Ishikawa (cell line): ENCODE measurements at regions not wholly inside any gene's neighbourhood (a gene's known extent, or its start where the extent isn't known, plus 50 kb on each side); places are given as distances from the start of the nearest gene placed in this dataset.

ENCODE experiments used
- EGR1 ChIP-seq: IDR thresholded peaks from 2 replicates; pipeline ENCODE4 v1.6.1; 2012
- NFIC ChIP-seq: IDR thresholded peaks from 2 replicates; pipeline ENCODE4 v1.6.1; 2012
- RAD21 ChIP-seq: IDR thresholded peaks from 2 replicates; pipeline ENCODE4 v1.6.1; 2012; ENCODE audit warnings: low read depth
- TF ChIP-seq, protein P1 (sequence below): IDR thresholded peaks from 2 replicates; pipeline ENCODE4 v1.6.1; 2012; ENCODE audit warnings: low read depth, mild to moderate bottlenecking

DNA sequence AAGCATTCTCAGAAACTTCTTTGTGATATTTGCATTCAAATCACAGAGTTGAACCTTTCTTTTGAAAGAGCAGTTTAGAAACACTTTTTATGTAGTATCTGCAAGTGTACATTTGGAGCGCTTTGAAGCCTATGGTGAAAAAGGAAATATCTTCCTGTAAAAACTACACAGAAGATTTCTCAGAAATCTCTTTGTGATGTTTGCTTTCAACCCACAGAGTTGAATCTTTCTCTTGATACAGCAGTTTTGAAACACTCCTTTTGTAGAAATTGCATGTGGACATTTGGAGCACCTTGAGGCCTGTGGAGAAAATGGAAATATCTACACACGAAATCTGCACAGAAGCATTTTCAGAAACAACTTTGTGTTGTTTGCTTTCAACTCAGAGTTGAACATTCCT, 612.3 kb upstream of the ZNF337 start:
- TF ChIP-seq, protein P1, sequence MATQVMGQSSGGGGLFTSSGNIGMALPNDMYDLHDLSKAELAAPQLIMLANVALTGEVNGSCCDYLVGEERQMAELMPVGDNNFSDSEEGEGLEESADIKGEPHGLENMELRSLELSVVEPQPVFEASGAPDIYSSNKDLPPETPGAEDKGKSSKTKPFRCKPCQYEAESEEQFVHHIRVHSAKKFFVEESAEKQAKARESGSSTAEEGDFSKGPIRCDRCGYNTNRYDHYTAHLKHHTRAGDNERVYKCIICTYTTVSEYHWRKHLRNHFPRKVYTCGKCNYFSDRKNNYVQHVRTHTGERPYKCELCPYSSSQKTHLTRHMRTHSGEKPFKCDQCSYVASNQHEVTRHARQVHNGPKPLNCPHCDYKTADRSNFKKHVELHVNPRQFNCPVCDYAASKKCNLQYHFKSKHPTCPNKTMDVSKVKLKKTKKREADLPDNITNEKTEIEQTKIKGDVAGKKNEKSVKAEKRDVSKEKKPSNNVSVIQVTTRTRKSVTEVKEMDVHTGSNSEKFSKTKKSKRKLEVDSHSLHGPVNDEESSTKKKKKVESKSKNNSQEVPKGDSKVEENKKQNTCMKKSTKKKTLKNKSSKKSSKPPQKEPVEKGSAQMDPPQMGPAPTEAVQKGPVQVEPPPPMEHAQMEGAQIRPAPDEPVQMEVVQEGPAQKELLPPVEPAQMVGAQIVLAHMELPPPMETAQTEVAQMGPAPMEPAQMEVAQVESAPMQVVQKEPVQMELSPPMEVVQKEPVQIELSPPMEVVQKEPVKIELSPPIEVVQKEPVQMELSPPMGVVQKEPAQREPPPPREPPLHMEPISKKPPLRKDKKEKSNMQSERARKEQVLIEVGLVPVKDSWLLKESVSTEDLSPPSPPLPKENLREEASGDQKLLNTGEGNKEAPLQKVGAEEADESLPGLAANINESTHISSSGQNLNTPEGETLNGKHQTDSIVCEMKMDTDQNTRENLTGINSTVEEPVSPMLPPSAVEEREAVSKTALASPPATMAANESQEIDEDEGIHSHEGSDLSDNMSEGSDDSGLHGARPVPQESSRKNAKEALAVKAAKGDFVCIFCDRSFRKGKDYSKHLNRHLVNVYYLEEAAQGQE = no peak
- TF ChIP-seq RAD21 = no peak
- no peak for TF ChIP-seq EGR1
- TF ChIP-seq NFIC = no peak
